HG03039 (cell line): ENCODE measurements at regions not wholly inside any gene's neighbourhood (a gene's known extent, or its start where the extent isn't known, plus 50 kb on each side); places are given as distances from the start of the nearest gene placed in this dataset.

Experiments
- ATAC-seq: cut with Tn5 transposase; IDR thresholded peaks from one replicate; pipeline ENCODE4 v1.9.1; 2021; ENCODE audit warnings: mild to moderate bottlenecking, moderate library complexity; ENCODE audit not compliant: unreplicated experiment

DNA sequence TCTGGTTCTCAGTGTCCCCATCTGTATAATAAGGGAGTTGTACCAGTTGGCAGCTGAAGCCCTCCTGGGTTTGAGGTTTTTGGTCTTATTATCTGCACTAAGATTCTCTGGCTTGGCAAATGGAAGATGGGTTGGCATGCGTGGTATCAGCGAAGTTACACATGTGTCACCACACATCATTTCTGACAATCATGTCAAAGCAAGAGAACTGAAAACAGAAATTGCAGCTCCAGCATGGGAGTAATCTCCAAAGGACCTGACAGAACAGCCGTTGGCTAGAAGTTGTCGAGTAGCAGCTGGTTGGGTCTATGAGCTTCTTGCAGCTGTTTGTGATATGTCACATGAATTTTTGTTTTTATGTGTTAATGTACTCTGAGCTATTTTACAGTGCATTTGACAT lies 317.4 kb downstream of the SLC4A3 start:
- ATAC-seq = no peak

DNA sequence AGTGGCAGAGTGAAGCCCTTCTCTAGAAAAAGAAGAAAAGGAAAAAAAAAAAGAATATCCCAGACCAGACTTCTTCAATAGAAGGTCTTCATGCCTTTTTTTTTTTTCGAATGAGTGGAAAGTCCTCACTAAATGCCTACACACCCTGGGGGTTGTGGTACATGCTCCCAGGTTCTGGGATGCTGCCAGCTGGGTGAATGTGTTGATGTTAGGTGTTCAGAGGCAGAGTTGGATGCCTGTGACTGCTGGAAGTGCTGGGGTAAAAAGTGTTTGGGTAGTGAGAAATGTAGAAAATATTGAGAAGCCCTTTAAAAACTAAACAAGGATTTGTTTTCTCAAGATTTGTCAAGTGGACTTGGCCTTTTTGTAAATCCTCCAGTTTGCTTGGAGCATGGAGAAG lies 318.6 kb downstream of the SLC4A3 start:
- ATAC-seq = no peak

GRCh38 chr2:219946529-219946928 lies 319.1 kb downstream of the SLC4A3 start:
- ATAC-seq = no peak

DNA sequence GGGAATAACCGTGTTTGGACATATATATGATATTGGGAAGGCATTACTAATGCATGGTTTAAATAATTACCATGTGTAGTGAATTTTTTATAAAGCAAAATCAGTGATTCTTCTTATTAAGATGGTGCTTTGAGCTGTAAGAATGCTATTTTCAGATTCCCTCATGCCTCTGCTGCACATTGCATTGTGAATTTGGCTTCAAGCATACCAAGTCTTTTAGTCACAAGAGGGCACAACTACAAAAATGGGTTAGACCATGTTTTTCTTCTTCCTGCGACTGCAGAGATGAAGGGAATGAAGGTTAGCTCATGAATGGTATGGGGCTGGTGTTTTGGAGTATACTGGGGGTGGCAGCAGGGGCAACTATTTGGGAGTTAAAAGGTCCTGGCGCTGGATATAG lies 320.1 kb downstream of the SLC4A3 start:
- no peak for ATAC-seq

DNA sequence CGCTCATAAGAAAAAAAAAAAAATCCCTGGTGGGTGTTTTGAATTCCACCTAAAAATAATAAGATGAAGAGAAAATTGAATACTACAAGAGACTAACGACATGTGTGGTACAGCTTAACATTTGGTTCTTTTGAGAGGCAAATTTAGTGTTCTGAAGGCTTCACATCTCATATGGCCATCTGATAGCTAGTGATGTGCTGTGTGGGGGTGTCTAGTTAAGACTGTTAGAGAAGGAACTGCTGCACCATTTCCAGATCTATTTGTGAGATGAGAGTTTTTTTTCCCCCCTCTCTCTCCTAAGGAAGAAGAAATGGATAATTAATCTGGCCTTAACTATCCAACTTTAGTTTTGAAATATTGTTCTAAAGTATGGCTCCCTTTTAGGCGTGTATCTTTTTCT lies 321.6 kb downstream of the SLC4A3 start:
- ATAC-seq = no peak

GRCh38 chr2:219951099-219951498 lies 323.7 kb downstream of the SLC4A3 start:
- ATAC-seq = no peak

- no peak for ATAC-seq
These were observed 326.9 kb downstream of the SLC4A3 start for GRCh38 chr2:219954331-219954730.

GRCh38 chr2:219957820-219958219 lies 330.4 kb downstream of the SLC4A3 start:
- ATAC-seq = no peak

GRCh38 chr2:219958941-219959340 lies 331.5 kb downstream of the SLC4A3 start:
- no peak for ATAC-seq

DNA sequence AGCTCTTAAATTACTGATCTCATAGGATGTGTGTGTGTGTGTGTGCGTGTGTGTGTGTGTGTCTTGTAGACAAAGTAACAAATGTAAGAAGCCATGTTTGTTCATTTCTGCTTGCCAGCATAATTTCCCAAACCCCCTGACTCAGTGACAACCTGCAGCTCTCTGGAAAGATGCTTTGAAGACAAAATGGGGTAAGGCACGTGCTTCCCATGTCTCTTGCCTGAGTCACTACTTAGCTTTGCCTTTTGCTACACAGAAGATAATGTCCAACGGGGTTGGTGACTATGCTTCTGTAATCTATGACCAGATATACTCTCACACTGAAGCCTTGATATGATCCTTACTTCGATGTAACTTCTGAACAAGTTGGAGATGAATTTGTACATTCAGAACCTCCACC lies 332.0 kb downstream of the SLC4A3 start:
- ATAC-seq = no peak

GRCh38 chr2:219961947-219962498 lies 334.6 kb downstream of the SLC4A3 start:
- no peak for ATAC-seq

GRCh38 chr2:219962801-219963200 lies 335.4 kb downstream of the SLC4A3 start:
- ATAC-seq = no peak

DNA sequence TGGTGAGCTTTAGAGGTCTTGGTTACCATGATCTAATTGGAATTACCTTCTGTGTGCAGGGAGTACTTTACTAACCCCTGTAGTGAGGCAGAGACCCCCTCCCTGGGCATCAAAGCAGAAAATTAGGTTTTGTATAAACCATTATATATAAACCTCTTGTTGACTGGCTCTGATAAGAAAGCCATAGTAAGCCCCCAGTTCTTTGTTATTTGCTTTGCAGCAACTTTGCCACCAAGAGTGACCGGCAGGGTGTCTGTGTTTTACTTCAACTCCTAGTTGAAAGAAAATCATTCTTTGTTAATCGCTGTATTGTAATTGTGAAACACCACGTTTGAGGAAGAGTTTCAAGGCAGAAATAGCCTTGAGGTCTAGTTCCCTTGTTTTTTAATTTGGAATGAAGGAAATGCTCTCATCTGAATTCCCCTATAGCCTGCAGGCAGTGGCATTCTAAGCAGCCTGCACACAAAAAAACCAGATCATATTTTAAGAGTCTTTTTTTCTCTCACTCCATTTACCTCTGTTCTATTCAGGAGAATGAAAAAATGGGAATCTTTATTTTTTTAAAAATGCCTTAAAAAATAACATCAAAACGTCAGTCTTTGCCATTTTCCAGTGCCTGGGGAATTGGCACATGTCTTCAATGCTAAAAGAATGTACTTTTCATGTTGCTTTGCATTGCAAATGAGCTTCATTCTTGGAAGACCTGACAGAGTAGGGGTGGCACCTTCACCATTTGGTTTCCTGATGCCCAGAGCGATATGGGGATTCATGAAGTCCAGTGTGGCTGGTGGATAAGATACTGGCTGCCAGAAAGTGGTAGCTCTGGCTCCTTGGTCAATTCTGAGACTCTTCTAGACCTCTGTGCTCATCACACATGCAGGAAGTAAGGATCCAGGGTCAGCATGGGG lies 338.1 kb downstream of the SLC4A3 start:
- ATAC-seq = no peak

DNA sequence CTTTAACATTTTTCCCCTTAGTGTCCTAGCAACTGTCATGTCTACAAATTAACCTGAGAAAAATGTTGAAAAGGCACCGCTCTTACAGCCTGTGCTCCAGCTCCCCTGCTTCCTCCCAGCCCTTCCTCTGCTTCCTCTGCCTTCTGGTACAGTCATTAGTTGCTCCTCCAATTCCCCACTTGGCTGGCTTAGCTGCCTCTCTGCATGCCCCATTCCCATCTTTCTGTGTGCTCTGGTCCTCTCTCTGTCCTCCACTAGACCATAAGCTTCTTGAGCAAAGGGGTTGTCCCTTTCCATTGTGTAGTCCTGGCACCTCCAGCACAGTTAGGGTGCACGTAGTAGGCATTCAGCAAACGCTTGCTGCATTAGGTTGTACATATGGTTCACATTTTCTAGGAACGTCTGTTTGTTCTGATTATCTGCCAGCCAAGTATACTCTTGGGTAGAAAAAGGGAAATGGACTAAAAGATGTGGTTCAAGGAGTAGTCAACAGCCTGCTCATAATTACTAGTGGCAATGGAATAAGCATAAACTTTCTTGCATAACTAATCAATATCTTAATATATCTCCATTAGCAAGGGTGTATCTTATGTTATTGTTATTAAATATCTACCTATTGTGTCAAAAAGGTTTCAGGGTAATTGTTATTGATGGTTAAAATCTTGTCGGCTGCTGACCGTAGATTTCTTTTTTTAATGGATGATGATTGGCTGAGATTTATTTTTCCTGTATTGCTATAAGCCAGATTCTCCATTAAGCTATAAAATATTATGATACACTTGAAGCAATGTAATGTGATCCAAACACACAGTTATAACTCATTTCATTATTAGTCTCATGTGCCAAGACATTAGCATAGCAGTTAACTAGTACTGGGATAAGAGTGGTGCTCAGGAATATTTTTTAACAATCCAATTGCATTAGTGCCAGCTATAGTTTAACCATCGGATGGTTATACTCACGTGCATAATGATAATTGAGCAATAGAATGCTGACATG lies 340.1 kb downstream of the SLC4A3 start:
- no peak for ATAC-seq

- no peak for ATAC-seq
These were observed 341.4 kb downstream of the SLC4A3 start for GRCh38 chr2:219968685-219969345.

GRCh38 chr2:219969508-219969907 lies 342.1 kb downstream of the SLC4A3 start:
- no peak for ATAC-seq

DNA sequence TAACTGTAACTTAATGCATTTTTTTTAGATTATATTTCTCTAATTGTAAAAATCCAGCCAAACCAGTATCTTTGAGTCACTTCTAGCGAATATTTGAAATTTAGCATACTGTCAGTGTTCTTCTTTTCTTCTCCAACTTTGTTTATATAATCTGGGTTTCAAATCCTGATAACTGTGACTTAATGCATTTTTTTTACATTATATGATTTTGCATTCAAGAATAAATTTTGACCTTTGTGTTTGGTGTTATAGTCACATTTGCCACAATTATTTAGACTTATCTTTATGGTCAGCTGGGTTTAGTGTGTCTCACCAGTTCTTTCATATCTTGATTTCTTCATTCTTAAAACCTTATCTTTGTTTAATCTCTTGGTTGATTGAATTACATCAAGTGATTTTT lies 345.7 kb downstream of the SLC4A3 start:
- ATAC-seq = no peak

DNA sequence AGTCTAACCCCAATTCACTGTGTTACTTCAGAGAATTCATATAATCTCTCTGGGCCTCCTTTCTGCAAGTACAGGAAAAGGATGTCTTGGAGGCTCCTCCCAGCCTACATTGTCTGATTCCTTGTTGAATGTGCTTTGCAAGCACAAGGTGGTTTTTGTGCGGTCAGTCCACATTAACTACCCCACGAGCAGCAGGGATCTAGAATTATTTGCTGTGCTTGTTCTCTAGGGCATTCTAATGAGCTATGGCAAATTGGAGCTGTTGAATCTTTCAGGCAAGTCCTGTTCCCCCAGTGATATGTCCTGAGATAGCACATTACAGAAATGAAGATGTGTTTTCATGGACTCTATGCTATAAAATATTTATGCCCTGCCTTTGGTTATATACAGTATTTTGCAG lies 349.4 kb downstream of the SLC4A3 start:
- ATAC-seq = no peak

DNA sequence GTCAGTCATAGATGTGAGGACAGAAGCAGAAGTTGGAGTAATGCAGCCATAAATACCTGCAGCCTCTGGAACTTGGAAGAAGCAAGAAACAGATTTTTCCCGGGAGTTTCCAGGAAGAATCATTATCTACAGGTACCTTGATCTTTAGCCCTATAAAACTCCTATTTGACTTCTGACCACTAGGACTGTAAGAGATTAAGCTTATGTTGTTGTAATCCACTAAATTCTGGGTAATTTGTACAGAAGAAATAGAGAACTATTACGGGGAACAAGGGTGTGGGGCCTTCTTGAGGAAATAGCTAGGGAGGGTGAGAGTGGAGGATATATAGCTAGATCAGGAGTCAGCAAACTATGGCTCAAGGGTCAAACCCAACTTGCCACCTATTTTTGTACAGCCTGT lies 353.2 kb downstream of the SLC4A3 start:
- ATAC-seq = no peak

DNA sequence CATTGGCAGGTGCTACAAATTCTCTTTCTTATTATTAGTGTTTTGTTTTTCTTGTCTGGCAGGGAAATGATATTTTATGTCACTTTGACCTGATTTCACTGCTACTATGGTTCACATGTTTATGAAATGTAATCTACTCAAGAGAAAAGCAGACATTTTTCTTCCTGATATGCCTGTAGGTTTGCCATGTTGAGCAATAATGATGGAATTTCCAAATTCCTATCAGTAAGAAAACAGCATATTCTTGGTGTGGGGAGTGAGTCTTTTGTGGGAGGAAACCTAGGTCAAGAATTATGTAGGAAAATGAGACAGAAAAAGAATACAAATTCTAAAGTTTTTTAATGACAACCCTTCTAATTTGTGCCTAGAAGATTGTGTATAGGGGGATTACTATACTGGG lies 356.4 kb downstream of the SLC4A3 start:
- ATAC-seq = no peak

GRCh38 chr2:219985017-219985416 lies 357.6 kb downstream of the SLC4A3 start:
- ATAC-seq = no peak
